HL-60 (cell line): ENCODE measurements at regions not wholly inside any gene's neighbourhood (a gene's known extent, or its start where the extent isn't known, plus 50 kb on each side); places are given as distances from the start of the nearest gene placed in this dataset.
"Not testable (repeated sequence)": the region's sequence is repeated elsewhere in the genome, so short reads cannot be mapped to it uniquely, and the experiment has no call there.

Experiments
- DNase-seq, 2 experiments: peaks; one replicate each; pipeline ENCODE4 v3.0.0-alpha.2; 2010 to 2020; ENCODE audit warnings: low read depth in 1 of 2, low spot score in 1 of 2
- H3K27ac ChIP-seq: fragments of 250-450 bp; sonication (Bioruptor Pico); replicated peaks from 2 replicates; pipeline ENCODE4 v1.5.1; 2020; ENCODE audit warnings: mild to moderate bottlenecking, moderate library complexity
- H3K27me3 ChIP-seq: fragments of 250-450 bp; sonication (Bioruptor Pico); 2 replicates; pipeline ENCODE4 v1.5.1; 2021; ENCODE audit warnings: mild to moderate bottlenecking, moderate library complexity; ENCODE audit not compliant: insufficient read depth, poor library complexity, severe bottlenecking
- H3K4me3 ChIP-seq: replicated peaks from 2 replicates; pipeline ENCODE4 v1.5.1; 2011; ENCODE audit warnings: mild to moderate bottlenecking, control low read depth, low read length; ENCODE audit not compliant: insufficient read depth
- GABPA ChIP-seq: IDR thresholded peaks from 2 replicates; pipeline ENCODE4 v1.6.1; 2012; ENCODE audit warnings: low read depth
- POLR2AphosphoS5 ChIP-seq: IDR thresholded peaks from 2 replicates; pipeline ENCODE4 v1.6.1; 2012; ENCODE audit warnings: low read depth
- SPI1 ChIP-seq: IDR thresholded peaks from 2 replicates; pipeline ENCODE4 v1.6.1; 2012; ENCODE audit warnings: low read depth, mild to moderate bottlenecking, borderline replicate concordance
- TF ChIP-seq, protein P1 (sequence below): IDR thresholded peaks from 2 replicates; pipeline ENCODE4 v1.6.1; 2012; ENCODE audit warnings: low read depth; ENCODE audit not compliant: insufficient replicate concordance
- TF ChIP-seq, protein P2 (sequence below): IDR thresholded peaks from one replicate; pipeline ENCODE4 v1.5.1; 2011; ENCODE audit warnings: low read length, control low read depth, inconsistent platforms; ENCODE audit not compliant: insufficient read depth

DNA sequence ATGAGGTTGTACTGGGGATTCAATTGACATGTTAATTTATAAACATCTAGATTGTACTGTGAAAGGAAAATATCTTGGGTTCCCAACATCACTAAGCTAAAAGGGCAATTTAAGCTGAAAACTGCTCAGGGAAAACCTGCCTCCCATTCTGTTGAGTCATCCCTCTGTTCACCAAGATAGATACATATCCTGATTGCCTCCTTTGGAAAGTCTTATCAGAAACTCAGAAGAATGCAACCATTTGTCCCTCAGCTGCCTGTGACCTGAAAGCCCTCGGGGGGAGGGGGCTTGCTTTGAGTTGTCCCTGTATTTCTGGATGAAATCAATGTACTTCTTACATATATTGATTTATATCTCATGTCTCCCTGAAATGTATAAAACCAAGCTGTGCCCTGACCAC is 187.0 kb upstream of the ETV3 start:
- TF ChIP-seq POLR2AphosphoS5 (no peak), GABPA (no peak), SPI1 (no peak)
- TF ChIP-seq, protein P1, sequence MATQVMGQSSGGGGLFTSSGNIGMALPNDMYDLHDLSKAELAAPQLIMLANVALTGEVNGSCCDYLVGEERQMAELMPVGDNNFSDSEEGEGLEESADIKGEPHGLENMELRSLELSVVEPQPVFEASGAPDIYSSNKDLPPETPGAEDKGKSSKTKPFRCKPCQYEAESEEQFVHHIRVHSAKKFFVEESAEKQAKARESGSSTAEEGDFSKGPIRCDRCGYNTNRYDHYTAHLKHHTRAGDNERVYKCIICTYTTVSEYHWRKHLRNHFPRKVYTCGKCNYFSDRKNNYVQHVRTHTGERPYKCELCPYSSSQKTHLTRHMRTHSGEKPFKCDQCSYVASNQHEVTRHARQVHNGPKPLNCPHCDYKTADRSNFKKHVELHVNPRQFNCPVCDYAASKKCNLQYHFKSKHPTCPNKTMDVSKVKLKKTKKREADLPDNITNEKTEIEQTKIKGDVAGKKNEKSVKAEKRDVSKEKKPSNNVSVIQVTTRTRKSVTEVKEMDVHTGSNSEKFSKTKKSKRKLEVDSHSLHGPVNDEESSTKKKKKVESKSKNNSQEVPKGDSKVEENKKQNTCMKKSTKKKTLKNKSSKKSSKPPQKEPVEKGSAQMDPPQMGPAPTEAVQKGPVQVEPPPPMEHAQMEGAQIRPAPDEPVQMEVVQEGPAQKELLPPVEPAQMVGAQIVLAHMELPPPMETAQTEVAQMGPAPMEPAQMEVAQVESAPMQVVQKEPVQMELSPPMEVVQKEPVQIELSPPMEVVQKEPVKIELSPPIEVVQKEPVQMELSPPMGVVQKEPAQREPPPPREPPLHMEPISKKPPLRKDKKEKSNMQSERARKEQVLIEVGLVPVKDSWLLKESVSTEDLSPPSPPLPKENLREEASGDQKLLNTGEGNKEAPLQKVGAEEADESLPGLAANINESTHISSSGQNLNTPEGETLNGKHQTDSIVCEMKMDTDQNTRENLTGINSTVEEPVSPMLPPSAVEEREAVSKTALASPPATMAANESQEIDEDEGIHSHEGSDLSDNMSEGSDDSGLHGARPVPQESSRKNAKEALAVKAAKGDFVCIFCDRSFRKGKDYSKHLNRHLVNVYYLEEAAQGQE: no peak
- TF ChIP-seq, protein P2, sequence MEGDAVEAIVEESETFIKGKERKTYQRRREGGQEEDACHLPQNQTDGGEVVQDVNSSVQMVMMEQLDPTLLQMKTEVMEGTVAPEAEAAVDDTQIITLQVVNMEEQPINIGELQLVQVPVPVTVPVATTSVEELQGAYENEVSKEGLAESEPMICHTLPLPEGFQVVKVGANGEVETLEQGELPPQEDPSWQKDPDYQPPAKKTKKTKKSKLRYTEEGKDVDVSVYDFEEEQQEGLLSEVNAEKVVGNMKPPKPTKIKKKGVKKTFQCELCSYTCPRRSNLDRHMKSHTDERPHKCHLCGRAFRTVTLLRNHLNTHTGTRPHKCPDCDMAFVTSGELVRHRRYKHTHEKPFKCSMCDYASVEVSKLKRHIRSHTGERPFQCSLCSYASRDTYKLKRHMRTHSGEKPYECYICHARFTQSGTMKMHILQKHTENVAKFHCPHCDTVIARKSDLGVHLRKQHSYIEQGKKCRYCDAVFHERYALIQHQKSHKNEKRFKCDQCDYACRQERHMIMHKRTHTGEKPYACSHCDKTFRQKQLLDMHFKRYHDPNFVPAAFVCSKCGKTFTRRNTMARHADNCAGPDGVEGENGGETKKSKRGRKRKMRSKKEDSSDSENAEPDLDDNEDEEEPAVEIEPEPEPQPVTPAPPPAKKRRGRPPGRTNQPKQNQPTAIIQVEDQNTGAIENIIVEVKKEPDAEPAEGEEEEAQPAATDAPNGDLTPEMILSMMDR: no peak
- no peak overlapping the region for H3K4me3 ChIP-seq
- DNase-seq: no peak
- peaks cover 2% of the 10 kb centered on the region for H3K27me3 ChIP-seq
- H3K27ac ChIP-seq: no peak overlapping the region

- H3K27ac ChIP-seq, DNase-seq, H3K4me3 ChIP-seq, H3K27me3 ChIP-seq: not testable (repeated sequence)
Measured at GRCh38 chr1:157321972-157322371, 183.8 kb upstream of the ETV3 start.

DNA sequence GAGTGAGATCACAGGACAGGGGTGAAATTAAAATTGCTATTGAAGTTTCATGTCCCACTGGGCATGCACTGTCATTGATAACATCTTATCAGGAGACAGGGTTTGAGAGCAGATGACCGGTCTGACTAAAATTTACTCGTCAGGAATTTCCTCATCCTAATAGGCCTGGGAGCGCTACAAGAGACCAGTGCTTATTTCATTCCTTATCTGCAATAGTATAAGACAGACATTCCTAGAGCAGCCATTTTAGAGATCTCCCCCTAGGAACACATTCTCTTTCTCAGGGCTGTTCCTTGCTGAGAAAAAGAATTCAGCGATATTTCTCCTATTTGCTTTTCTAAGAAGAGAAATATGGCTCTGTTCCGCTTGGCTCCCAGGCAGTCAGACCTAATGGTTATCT is 181.4 kb upstream of the ETV3 start:
- DNase-seq: no peak
- no peak overlapping the region for H3K4me3 ChIP-seq
- H3K27me3 ChIP-seq: no peaks in the 10 kb centered on the region
- H3K27ac ChIP-seq: no peak overlapping the region
- TF ChIP-seq GABPA (no peak), POLR2AphosphoS5 (no peak), SPI1 (no peak)
- TF ChIP-seq, protein P1: no peak
- TF ChIP-seq, protein P2: no peak

- not testable (repeated sequence) for H3K4me3 ChIP-seq, H3K27me3 ChIP-seq, DNase-seq
Measured at GRCh38 chr1:157317229-157317628, 179.0 kb upstream of the ETV3 start.

DNA sequence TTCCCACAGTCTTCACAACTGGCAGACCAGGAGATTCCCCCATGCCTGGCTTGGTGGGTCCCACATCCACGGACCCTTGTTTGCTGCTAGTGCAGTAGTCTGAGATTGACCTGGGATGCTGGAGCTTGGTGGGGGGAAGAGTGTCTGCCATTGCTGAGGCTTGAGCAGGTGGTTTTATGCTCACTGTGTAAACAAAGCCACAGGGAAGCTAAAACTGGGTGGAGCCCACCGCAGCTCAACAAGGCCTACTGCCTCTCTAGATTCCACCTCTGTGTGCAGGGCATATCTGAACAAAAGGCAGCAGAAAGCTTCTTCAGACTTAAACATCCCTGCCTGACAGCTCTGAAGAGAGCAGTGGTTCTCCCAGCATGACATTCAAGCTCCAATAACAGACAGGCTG is 177.3 kb upstream of the ETV3 start:
- no peak for DNase-seq
- H3K27ac ChIP-seq: no peak overlapping the region
- no peak for TF ChIP-seq GABPA
- TF ChIP-seq, protein P2: no peak

More at GRCh38 chr1:157317229-157317628, 179.0 kb upstream of the ETV3 start:
- H3K27ac ChIP-seq: not testable (repeated sequence)

More for the DNA sequence above, 177.3 kb upstream of the ETV3 start:
- no peak overlapping the region for H3K4me3 ChIP-seq
- H3K27me3 ChIP-seq: no peaks in the 10 kb centered on the region
